Globus pallidus (tissue), 1 donor: ENCODE measurements at regions not wholly inside any gene's neighbourhood (a gene's known extent, or its start where the extent isn't known, plus 50 kb on each side); places are given as distances from the start of the nearest gene placed in this dataset.

ENCODE experiments used
- DNase-seq: peaks from one replicate; pipeline ENCODE4 v3.0.0-alpha.2; 2015; ENCODE audit warnings: low spot score

- no peak for DNase-seq
Observed at GRCh38 chr2:57821088-57821487, 225.5 kb upstream of the VRK2 start.

GRCh38 chr2:57828221-57828620 is 218.4 kb upstream of the VRK2 start:
- no peak for DNase-seq

- no peak for DNase-seq
Observed at GRCh38 chr2:57834666-57835065, 211.9 kb upstream of the VRK2 start.

- no peak for DNase-seq
Observed at GRCh38 chr2:57842531-57842930, 204.1 kb upstream of the VRK2 start.

- DNase-seq = no peak
Observed at GRCh38 chr2:57843158-57843557, 203.4 kb upstream of the VRK2 start.

- no peak for DNase-seq
Observed at GRCh38 chr2:57848723-57849122, 197.9 kb upstream of the VRK2 start.

GRCh38 chr2:57849843-57850242 is 196.8 kb upstream of the VRK2 start:
- no peak for DNase-seq

- no peak for DNase-seq
Observed at GRCh38 chr2:57850415-57851130, 196.0 kb upstream of the VRK2 start.

- DNase-seq = no peak
Observed at GRCh38 chr2:57855212-57855611, 191.4 kb upstream of the VRK2 start.

GRCh38 chr2:57859755-57860154 is 186.9 kb upstream of the VRK2 start:
- DNase-seq = no peak

GRCh38 chr2:57862153-57862552 is 184.5 kb upstream of the VRK2 start:
- DNase-seq = no peak

- DNase-seq = no peak
Observed at GRCh38 chr2:57862727-57863126, 183.9 kb upstream of the VRK2 start.

GRCh38 chr2:57864926-57865325 is 181.7 kb upstream of the VRK2 start:
- DNase-seq = no peak

GRCh38 chr2:57867730-57868129 is 178.9 kb upstream of the VRK2 start:
- DNase-seq = no peak

- DNase-seq = no peak
Observed at GRCh38 chr2:57868619-57869139, 177.9 kb upstream of the VRK2 start.

- no peak for DNase-seq
Observed at GRCh38 chr2:57869758-57870344, 176.8 kb upstream of the VRK2 start.

GRCh38 chr2:57876313-57876712 is 170.3 kb upstream of the VRK2 start:
- DNase-seq = no peak

GRCh38 chr2:57877811-57878170 is 168.8 kb upstream of the VRK2 start:
- no peak for DNase-seq

GRCh38 chr2:57878171-57878865 is 168.3 kb upstream of the VRK2 start:
- DNase-seq = peak; percentile 72

- DNase-seq = no peak
Observed at GRCh38 chr2:57878866-57879210, 167.8 kb upstream of the VRK2 start.

- no peak for DNase-seq
Observed at GRCh38 chr2:57880446-57880845, 166.2 kb upstream of the VRK2 start.

- no peak for DNase-seq
Observed at GRCh38 chr2:57880967-57881366, 165.6 kb upstream of the VRK2 start.
